ENCODE measurements at regions not wholly inside any gene's neighbourhood (a gene's known extent, or its start where the extent isn't known, plus 50 kb on each side); places are given as distances from the start of the nearest gene placed in this dataset.

DNA sequence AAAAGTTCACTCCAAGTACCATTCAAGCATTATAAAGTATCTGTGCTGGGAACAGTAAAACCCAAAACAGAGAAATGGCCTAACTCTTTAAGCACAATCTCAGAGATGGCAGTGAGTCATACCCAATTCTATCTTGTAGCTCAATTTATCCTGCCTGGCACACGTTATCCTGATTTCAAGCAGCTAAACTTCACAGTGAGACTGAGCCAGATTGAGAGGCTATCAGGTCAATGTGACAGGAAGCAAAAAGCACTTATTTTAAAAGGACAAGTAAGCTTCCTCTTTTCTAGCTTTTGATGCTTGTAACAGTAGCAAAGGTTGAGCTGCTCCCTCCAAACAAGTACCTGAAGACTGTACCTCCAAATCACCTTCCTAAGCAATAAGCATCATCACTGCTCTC is 324.9 kb downstream of the NAF1 start:
- no peak for TF ChIP-seq EZH2 (IDR thresholded peaks at IDR 0.05)
- TF ChIP-seq POLR2AphosphoS5 (IDR thresholded peaks at IDR 0.05; ENCODE audit: borderline replicate concordance, low read depth, low read length) = no peak
- no peak for TF ChIP-seq FOXP2 (optimal IDR thresholded peaks at IDR 0.05; ENCODE audit: control extremely low read depth, extremely low read length, insufficient read depth)

Data from SK-N-MC (cell line).